MM.1S (cell line): ENCODE measurements at regions not wholly inside any gene's neighbourhood (a gene's known extent, or its start where the extent isn't known, plus 50 kb on each side); places are given as distances from the start of the nearest gene placed in this dataset.

Experiments used
- DNase-seq: peaks from one replicate; pipeline ENCODE4 v3.0.0-alpha.2; 2015
- H2AFZ ChIP-seq: fragments of 300-600 bp; sonication (generic); 2 replicates; pipeline ENCODE4 v1.6.0; 2016; ENCODE audit warnings: antibody characterized with exemption, low read length
- H3F3A ChIP-seq: fragments of 300-600 bp; sonication (generic); 2 replicates; pipeline ENCODE4 v1.6.1; 2016; ENCODE audit warnings: mild to moderate bottlenecking, antibody characterized with exemption, low read length, moderate library complexity, mixed read lengths; ENCODE audit not compliant: insufficient read depth
- H3K27ac ChIP-seq: fragments of 300-600 bp; sonication (generic); 2 replicates; pipeline ENCODE4 v1.5.1; 2016; ENCODE audit warnings: mild to moderate bottlenecking, low read length
- H3K27me3 ChIP-seq: fragments of 300-600 bp; sonication (generic); replicated peaks from 2 replicates; pipeline ENCODE4 v1.6.0; 2016; ENCODE audit warnings: low read length; ENCODE audit not compliant: insufficient read depth
- H3K36me3 ChIP-seq: fragments of 300-600 bp; sonication (generic); replicated peaks from 2 replicates; pipeline ENCODE4 v1.6.1; 2016; ENCODE audit warnings: mild to moderate bottlenecking, low read length, mixed read lengths; ENCODE audit not compliant: insufficient read depth
- H3K4me1 ChIP-seq: fragments of 300-600 bp; sonication (generic); 2 replicates; pipeline ENCODE4 v1.6.1; 2016; ENCODE audit warnings: low read length, mixed read lengths
- H3K4me2 ChIP-seq: fragments of 300-600 bp; sonication (generic); 2 replicates; pipeline ENCODE4 v1.6.0; 2016; ENCODE audit warnings: low read depth, low read length
- H3K4me3 ChIP-seq: fragments of 300-600 bp; sonication (generic); 2 replicates; pipeline ENCODE4 v1.5.1; 2016; ENCODE audit warnings: low read length, mixed read lengths
- H3K79me2 ChIP-seq: fragments of 300-600 bp; sonication (generic); 2 replicates; pipeline ENCODE4 v1.6.1; 2016; ENCODE audit warnings: mixed run types, low read length, mixed read lengths
- H3K9ac ChIP-seq: fragments of 300-600 bp; sonication (generic); 2 replicates; pipeline ENCODE4 v1.6.1; 2016; ENCODE audit warnings: low read length, mixed read lengths
- H3K9me2 ChIP-seq: fragments of 300-600 bp; sonication (generic); replicated peaks from 2 replicates; pipeline ENCODE4 v1.6.1; 2016; ENCODE audit warnings: mild to moderate bottlenecking, low read length, mixed read lengths; ENCODE audit not compliant: insufficient read depth
- H3K9me3 ChIP-seq: fragments of 300-600 bp; sonication (generic); replicated peaks from 2 replicates; pipeline ENCODE4 v1.6.1; 2016; ENCODE audit warnings: mild to moderate bottlenecking, low read length, mixed read lengths; ENCODE audit not compliant: insufficient read depth
- H4K20me1 ChIP-seq: fragments of 300-600 bp; sonication (generic); 2 replicates; pipeline ENCODE4 v1.6.1; 2016; ENCODE audit warnings: mild to moderate bottlenecking, low read length, moderate library complexity, mixed read lengths; ENCODE audit not compliant: insufficient read depth
- EZH2 ChIP-seq: fragments of 300-600 bp; sonication (generic); optimal IDR thresholded peaks from 2 replicates; pipeline ENCODE3; 2017; ENCODE audit warnings: low read depth, mild to moderate bottlenecking, antibody characterized with exemption, low read length, mixed read lengths
- EZH2phosphoT487 ChIP-seq: fragments of 300-600 bp; sonication (generic); IDR thresholded peaks from 2 replicates; pipeline ENCODE4 v1.6.1; 2018; ENCODE audit warnings: antibody characterized with exemption, low read length
- TF ChIP-seq, protein P1 (sequence below): fragments of 300-600 bp; sonication (generic); IDR thresholded peaks from 2 replicates; pipeline ENCODE4 v1.5.1; 2016; ENCODE audit warnings: antibody characterized with exemption, low read length, mixed read lengths

DNA sequence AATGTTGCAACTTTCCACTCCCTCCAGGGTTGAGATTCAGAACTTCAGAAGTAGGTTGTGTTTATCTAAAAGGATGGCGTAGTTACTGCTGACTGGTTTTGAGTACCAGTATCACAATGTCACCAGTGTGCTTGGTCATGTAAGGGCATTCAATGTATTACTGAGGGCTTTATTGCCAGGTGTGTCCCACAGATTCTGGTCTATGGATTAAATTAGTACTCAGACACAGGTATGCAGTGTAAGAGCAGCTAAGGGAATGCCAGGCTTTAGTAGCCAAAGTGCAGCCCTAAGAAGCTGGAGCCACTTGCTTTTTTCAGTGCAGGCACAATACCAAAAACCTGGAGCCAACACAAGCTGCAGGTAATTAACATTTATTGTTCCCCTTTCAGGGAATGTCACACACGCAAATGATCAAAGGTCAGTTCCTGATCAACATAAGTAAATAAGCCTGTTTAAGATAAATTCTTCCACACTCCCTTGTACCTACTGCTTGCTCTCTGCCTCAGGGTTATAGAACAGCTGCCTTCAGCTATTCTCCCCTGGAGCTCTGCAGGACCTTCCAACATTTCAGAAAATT, 130.1 kb upstream of the ZNF91 start:
- Histone ChIP-seq H2AFZ (no peak overlapping the region), H3K79me2 (no peaks in the 10 kb centered on the region), H3K4me3 (no peak overlapping the region), H3K9ac (no peak overlapping the region), H3F3A (peaks cover 10% of the 10 kb centered on the region; the same call in 1 of the 2 replicates), H4K20me1 (no peaks in the 10 kb centered on the region), H3K36me3 (no peaks in the 10 kb centered on the region), H3K9me2 (no peaks in the 10 kb centered on the region), H3K27ac (no peak overlapping the region), H3K27me3 (no peaks in the 10 kb centered on the region), H3K4me1 (peaks cover 9% of the 10 kb centered on the region), H3K4me2 (no peak overlapping the region), H3K9me3 (no peaks in the 10 kb centered on the region)
- TF ChIP-seq, protein P1, sequence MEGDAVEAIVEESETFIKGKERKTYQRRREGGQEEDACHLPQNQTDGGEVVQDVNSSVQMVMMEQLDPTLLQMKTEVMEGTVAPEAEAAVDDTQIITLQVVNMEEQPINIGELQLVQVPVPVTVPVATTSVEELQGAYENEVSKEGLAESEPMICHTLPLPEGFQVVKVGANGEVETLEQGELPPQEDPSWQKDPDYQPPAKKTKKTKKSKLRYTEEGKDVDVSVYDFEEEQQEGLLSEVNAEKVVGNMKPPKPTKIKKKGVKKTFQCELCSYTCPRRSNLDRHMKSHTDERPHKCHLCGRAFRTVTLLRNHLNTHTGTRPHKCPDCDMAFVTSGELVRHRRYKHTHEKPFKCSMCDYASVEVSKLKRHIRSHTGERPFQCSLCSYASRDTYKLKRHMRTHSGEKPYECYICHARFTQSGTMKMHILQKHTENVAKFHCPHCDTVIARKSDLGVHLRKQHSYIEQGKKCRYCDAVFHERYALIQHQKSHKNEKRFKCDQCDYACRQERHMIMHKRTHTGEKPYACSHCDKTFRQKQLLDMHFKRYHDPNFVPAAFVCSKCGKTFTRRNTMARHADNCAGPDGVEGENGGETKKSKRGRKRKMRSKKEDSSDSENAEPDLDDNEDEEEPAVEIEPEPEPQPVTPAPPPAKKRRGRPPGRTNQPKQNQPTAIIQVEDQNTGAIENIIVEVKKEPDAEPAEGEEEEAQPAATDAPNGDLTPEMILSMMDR: no peak
- TF ChIP-seq EZH2 (no peak), EZH2phosphoT487 (no peak)
- DNase-seq: no peak

DNA sequence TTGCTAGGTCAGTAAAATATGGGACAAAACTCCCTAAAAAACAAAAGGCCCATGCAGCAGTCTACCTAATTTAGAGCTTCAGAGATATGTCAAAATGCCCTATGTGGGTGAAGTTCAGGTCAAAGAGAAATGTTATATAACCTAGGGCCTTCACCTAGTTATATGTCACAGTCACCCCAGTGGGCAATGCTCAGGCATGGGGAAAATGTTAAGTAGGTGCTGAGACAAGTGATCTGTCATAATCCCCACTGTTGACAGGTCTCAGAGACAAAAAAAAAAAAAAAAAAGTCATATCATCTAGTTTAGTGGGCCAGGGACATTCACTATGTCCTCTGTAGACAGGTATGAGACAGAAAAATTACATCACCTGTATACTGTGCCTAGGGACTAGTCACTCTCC, 128.6 kb upstream of the ZNF91 start:
- Histone ChIP-seq H3K27ac (no peak overlapping the region), H3K4me2 (no peak overlapping the region), H3K9ac (no peak overlapping the region), H3K4me1 (peaks cover 9% of the 10 kb centered on the region), H3K4me3 (no peak overlapping the region), H3K9me3 (no peaks in the 10 kb centered on the region), H3K27me3 (no peaks in the 10 kb centered on the region), H2AFZ (no peak overlapping the region), H3K9me2 (no peaks in the 10 kb centered on the region), H4K20me1 (no peaks in the 10 kb centered on the region), H3K79me2 (no peaks in the 10 kb centered on the region), H3K36me3 (no peaks in the 10 kb centered on the region), H3F3A (peaks cover 10% of the 10 kb centered on the region; the same call in 1 of the 2 replicates)
- DNase-seq: no peak
- TF ChIP-seq, protein P1: no peak
- TF ChIP-seq EZH2: no peak
- no peak for TF ChIP-seq EZH2phosphoT487

DNA sequence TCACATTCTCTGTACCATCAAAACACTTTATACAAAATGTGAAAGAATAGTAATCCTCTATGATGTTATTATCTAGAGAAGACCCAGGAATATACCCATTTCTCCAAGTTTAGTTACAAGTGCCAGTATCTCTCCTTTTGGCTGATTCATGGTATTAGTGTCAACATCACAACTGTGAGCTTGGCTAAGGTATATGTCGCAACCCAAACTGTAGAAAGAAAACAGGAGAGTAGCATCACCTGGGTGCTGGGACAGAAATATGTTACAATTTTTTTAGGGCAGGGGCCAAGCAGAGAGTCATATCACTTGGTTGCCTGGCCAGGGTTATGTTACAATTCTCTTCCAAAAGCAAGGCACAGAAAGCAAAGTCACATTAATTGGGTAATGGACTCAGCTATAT, 127.2 kb upstream of the ZNF91 start:
- no peak for DNase-seq
- H3K4me3 ChIP-seq: no peak overlapping the region
- no peaks in the 10 kb centered on the region for H3K27me3 ChIP-seq
- no peak overlapping the region for H2AFZ ChIP-seq
- no peak overlapping the region for H3K27ac ChIP-seq
- H3K36me3 ChIP-seq: no peaks in the 10 kb centered on the region
- TF ChIP-seq EZH2 (no peak), EZH2phosphoT487 (no peak)
- TF ChIP-seq, protein P1: no peak
- H3K9me2 ChIP-seq: no peaks in the 10 kb centered on the region
- no peak overlapping the region for H3K9ac ChIP-seq
- H3K4me1 ChIP-seq: peaks cover 4% of the 10 kb centered on the region; the same call in 1 of the 2 replicates
- H3K79me2 ChIP-seq: no peaks in the 10 kb centered on the region
- no peaks in the 10 kb centered on the region for H3K9me3 ChIP-seq
- H3K4me2 ChIP-seq: no peak overlapping the region
- H4K20me1 ChIP-seq: no peaks in the 10 kb centered on the region
- peaks cover 3% of the 10 kb centered on the region; the same call in 1 of the 2 replicates for H3F3A ChIP-seq
